CD14-positive monocyte (primary cell): ENCODE measurements at regions not wholly inside any gene's neighbourhood (a gene's known extent, or its start where the extent isn't known, plus 50 kb on each side); places are given as distances from the start of the nearest gene placed in this dataset.

ENCODE experiments used
- DNase-seq, 3 donors: peaks; one replicate each; pipeline ENCODE4 v3.0.0-alpha.2; 2011 to 2022
- H2AFZ ChIP-seq: 2 replicates; pipeline ENCODE4 v1.6.0; 2012; ENCODE audit warnings: mild to moderate bottlenecking, low read depth, low read length, inconsistent platforms; ENCODE audit not compliant: insufficient read depth, poor library complexity, severe bottlenecking
- H3K27ac ChIP-seq, 2 donors: 1 replicate in 1 of 2; 2 replicates in 1 of 2; pipeline ENCODE4 v1.5.1; 2012 to 2013; ENCODE audit warnings: low read length in 2 of 2, control low read depth in 1 of 2, inconsistent platforms in 1 of 2, low read depth in 1 of 2, mild to moderate bottlenecking in 1 of 2
- H3K27me3 ChIP-seq, 2 donors: one replicate each; pipeline versions ENCODE4 v1.6.0 to v1.6.1; 2011 to 2013; ENCODE audit warnings: low read length in 2 of 2; ENCODE audit not compliant: control insufficient read depth in 2 of 2, insufficient read depth in 2 of 2
- H3K36me3 ChIP-seq, 2 donors: replicated peaks in 1 of 2; 1 replicate in 1 of 2; 2 replicates in 1 of 2; pipeline versions ENCODE4 v1.5.1 to v1.6.1; 2012 to 2013; ENCODE audit warnings: low read length in 2 of 2, control low read depth in 1 of 2, inconsistent platforms in 1 of 2, mild to moderate bottlenecking in 1 of 2; ENCODE audit not compliant: insufficient read depth in 2 of 2, control insufficient read depth in 1 of 2
- H3K4me1 ChIP-seq, 2 donors: 1 replicate in 1 of 2; 2 replicates in 1 of 2; pipeline versions ENCODE4 v1.5.1 to v1.6.1; 2012 to 2013; ENCODE audit warnings: low read length in 2 of 2, control low read depth in 1 of 2, inconsistent platforms in 1 of 2, mild to moderate bottlenecking in 1 of 2, moderate library complexity in 1 of 2; ENCODE audit not compliant: insufficient read depth in 2 of 2, control insufficient read depth in 1 of 2
- H3K4me2 ChIP-seq: replicated peaks from 2 replicates; pipeline ENCODE3; 2012; ENCODE audit warnings: low read length, moderate library complexity, mild to moderate bottlenecking; ENCODE audit not compliant: poor library complexity, severe bottlenecking; ENCODE audit errors: extremely low read depth
- H3K4me3 ChIP-seq, 3 experiments: fragments of 200-600 bp in 1 of 3; sonication (generic) in 1 of 3; replicated peaks in 1 of 3; 1 replicate in 2 of 3; 2 replicates in 1 of 3; pipeline ENCODE4 v1.5.1; 2011 to 2013; ENCODE audit warnings: low read length in 3 of 3, mild to moderate bottlenecking in 3 of 3, control low read depth in 2 of 3, low read depth in 2 of 3, inconsistent platforms in 1 of 3, moderate library complexity in 1 of 3
- H3K79me2 ChIP-seq: 2 replicates; pipeline ENCODE4 v1.6.0; 2012; ENCODE audit warnings: mild to moderate bottlenecking, control low read depth, inconsistent platforms, low read length, moderate library complexity; ENCODE audit not compliant: insufficient read depth
- H3K9ac ChIP-seq: 2 replicates; pipeline ENCODE4 v1.6.0; 2017; ENCODE audit warnings: low read length, mild to moderate bottlenecking; ENCODE audit not compliant: insufficient read depth, poor library complexity, severe bottlenecking
- H3K9me3 ChIP-seq, 2 donors: replicated peaks in 1 of 2; 1 replicate in 1 of 2; 2 replicates in 1 of 2; pipeline versions ENCODE4 v1.5.1 to v1.6.1; 2012 to 2013; ENCODE audit warnings: low read length in 2 of 2, control low read depth in 1 of 2; ENCODE audit not compliant: control insufficient read depth in 1 of 2, insufficient read depth in 1 of 2
- H4K20me1 ChIP-seq: 2 replicates; pipeline ENCODE4 v1.6.0; 2012; ENCODE audit warnings: mild to moderate bottlenecking, low read length, control low read depth, moderate library complexity; ENCODE audit not compliant: insufficient read depth
- H3K27ac Mint-ChIP-seq, 7 donors: one replicate each; pipeline ENCODE4 v1.8.0; 2020; ENCODE audit warnings: mild to moderate bottlenecking in 7 of 7, mixed read lengths in 7 of 7, moderate library complexity in 6 of 7, inconsistent platforms in 2 of 7
- H3K27me3 Mint-ChIP-seq, 3 donors: one replicate each; pipeline ENCODE4 v1.8.0; 2021 to 2022; ENCODE audit warnings: low read depth in 3 of 3, mild to moderate bottlenecking in 3 of 3, mixed read lengths in 3 of 3, moderate library complexity in 3 of 3, inconsistent platforms in 1 of 3
- H3K36me3 Mint-ChIP-seq, 2 donors: one replicate each; pipeline ENCODE4 v1.8.0; 2020; ENCODE audit warnings: mixed read lengths in 2 of 2, inconsistent platforms in 1 of 2, mild to moderate bottlenecking in 1 of 2
- H3K4me1 Mint-ChIP-seq: one replicate; pipeline ENCODE4 v1.8.0; 2020; ENCODE audit warnings: mild to moderate bottlenecking, mixed read lengths
- H3K4me3 Mint-ChIP-seq, 2 donors: one replicate each; pipeline ENCODE4 v1.8.0; 2020; ENCODE audit warnings: mild to moderate bottlenecking in 2 of 2, mixed read lengths in 2 of 2, moderate library complexity in 1 of 2
- H3K9me3 Mint-ChIP-seq, 7 donors: one replicate each; pipeline ENCODE4 v1.8.0; 2020 to 2022; ENCODE audit warnings: mixed read lengths in 7 of 7, mild to moderate bottlenecking in 6 of 7, moderate library complexity in 6 of 7, inconsistent platforms in 2 of 7
- WGBS: methylation state at CpG from one replicate; pipeline ENCODE4 v1.1.5; 2013; ENCODE audit warnings: missing lambda C conversion rate; ENCODE audit not compliant: insufficient coverage; 5-methylcytosine and 5-hydroxymethylcytosine counted together
- intact Hi-C, 2 donors: fragments of 100-400 bp; cut with micrococcal nuclease; formaldehyde crosslinking; loops; one replicate each; pipeline versions ENCODE4 v1.15.0 to v1.15.1; 2023
- TF ChIP-seq, protein P1 (sequence below): fragments of 200-600 bp; IDR thresholded peaks from one replicate; pipeline ENCODE4 v1.8.0; 2022; ENCODE audit warnings: antibody characterized with exemption, mild to moderate bottlenecking

DNA sequence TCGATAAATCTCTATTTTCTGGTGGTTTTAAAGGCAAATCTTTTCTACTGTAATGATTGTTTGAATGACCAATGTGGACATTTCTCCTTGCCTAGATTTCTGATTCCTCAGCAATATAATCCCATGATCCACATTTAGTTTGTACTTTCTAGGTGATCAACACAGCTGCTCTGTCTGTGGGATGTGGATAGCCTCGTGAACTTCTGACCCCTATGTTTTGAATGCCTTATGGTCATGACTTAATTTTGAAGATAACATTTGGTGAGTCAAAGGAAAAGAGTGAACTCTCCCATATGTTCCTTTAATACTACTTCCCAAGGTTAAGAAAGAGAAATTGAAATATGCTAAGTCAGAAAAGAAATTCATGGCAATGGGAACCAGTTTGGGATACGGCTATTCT lies 147.5 kb downstream of the CAVIN4 start:
- H3K9me3 ChIP-seq: no peaks in the 10 kb centered on the region
- Mint-ChIP-seq H3K9me3 (no peaks in the 10 kb centered on the region), H3K4me1 (no peaks in the 10 kb centered on the region), H3K27me3 (peaks cover 0 to 2% (median 1%) of the 10 kb centered on the region in 3 donors), H3K27ac (no peak overlapping the region), H3K36me3 (no peaks in the 10 kb centered on the region), H3K4me3 (no peak overlapping the region)
- no peak overlapping the region for H3K4me3 ChIP-seq
- no peaks in the 10 kb centered on the region for H3K79me2 ChIP-seq
- no peaks in the 10 kb centered on the region for H3K36me3 ChIP-seq
- no peaks in the 10 kb centered on the region for H3K27me3 ChIP-seq
- H4K20me1 ChIP-seq: no peaks in the 10 kb centered on the region
- TF ChIP-seq, protein P1, sequence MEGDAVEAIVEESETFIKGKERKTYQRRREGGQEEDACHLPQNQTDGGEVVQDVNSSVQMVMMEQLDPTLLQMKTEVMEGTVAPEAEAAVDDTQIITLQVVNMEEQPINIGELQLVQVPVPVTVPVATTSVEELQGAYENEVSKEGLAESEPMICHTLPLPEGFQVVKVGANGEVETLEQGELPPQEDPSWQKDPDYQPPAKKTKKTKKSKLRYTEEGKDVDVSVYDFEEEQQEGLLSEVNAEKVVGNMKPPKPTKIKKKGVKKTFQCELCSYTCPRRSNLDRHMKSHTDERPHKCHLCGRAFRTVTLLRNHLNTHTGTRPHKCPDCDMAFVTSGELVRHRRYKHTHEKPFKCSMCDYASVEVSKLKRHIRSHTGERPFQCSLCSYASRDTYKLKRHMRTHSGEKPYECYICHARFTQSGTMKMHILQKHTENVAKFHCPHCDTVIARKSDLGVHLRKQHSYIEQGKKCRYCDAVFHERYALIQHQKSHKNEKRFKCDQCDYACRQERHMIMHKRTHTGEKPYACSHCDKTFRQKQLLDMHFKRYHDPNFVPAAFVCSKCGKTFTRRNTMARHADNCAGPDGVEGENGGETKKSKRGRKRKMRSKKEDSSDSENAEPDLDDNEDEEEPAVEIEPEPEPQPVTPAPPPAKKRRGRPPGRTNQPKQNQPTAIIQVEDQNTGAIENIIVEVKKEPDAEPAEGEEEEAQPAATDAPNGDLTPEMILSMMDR: no peak
- intact Hi-C loops: no loop called here
- H3K4me1 ChIP-seq: no peaks in the 10 kb centered on the region
- no peak overlapping the region for H3K4me2 ChIP-seq
- H2AFZ ChIP-seq: no peak overlapping the region
- H3K27ac ChIP-seq: no peak overlapping the region
- no CpG with 5 or more reads among the region's 3 CpGs for WGBS
- no peak overlapping the region for H3K9ac ChIP-seq
- no peak for DNase-seq

DNA sequence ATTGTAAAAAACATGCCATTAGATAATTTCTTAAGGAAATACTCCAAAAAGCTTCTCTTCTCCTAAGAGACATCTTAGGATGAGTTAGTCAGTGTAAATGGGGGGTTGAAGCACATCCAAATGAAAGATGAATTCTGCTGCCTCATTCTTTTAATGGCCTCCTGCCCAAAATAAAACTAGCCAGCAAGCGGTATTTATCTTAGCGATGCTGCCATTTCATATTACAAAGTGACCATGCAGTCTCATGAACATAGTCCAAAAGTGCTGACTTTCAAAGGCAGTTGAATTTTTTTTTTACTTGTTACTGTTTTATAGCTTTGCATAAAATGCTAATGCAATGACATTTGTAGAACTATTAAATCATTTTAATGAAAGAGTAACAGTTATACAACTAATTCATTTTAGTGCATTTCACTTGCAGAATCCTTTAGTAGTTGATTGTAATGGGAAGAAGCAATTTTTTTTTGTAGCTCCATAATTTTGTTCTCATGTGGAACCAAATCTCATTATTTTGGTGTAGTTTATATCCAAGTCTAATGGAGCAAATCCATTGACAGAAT lies 151.5 kb downstream of the CAVIN4 start:
- no peak overlapping the region for H3K27ac Mint-ChIP-seq

More for the DNA sequence above, 151.5 kb downstream of the CAVIN4 start:
- intact Hi-C loops: no loop called here
- 100% methylated on average over 1 of the region's 2 CpGs for WGBS
- TF ChIP-seq, protein P1: no peak
- no peaks in the 10 kb centered on the region for H3K79me2 ChIP-seq
- no peak overlapping the region for H3K9ac ChIP-seq
- no peaks in the 10 kb centered on the region for H4K20me1 ChIP-seq
- H3K27ac ChIP-seq: no peak overlapping the region
- no peaks in the 10 kb centered on the region for H3K36me3 ChIP-seq
- peaks cover 2 to 4% (median 3%) of the 10 kb centered on the region in 7 donors for H3K9me3 Mint-ChIP-seq
- peaks cover 0 to 1% (median 0%) of the 10 kb centered on the region in 3 donors for H3K27me3 Mint-ChIP-seq
- H3K4me1 ChIP-seq: no peaks in the 10 kb centered on the region
- no peak overlapping the region for H3K4me3 ChIP-seq
- no peaks in the 10 kb centered on the region for H3K4me1 Mint-ChIP-seq
- peaks cover 0 to 6% of the 10 kb centered on the region in 2 donors for H3K9me3 ChIP-seq
- H3K4me3 Mint-ChIP-seq: no peak overlapping the region
- H3K36me3 Mint-ChIP-seq: no peaks in the 10 kb centered on the region
- H2AFZ ChIP-seq: no peak overlapping the region
- no peaks in the 10 kb centered on the region for H3K27me3 ChIP-seq
- no peak for DNase-seq
- H3K4me2 ChIP-seq: no peak overlapping the region
